Nucleus accumbens (tissue), 56 donors: ENCODE measurements at regions not wholly inside any gene's neighbourhood (a gene's known extent, or its start where the extent isn't known, plus 50 kb on each side); places are given as distances from the start of the nearest gene placed in this dataset.

ENCODE experiments used
- DNase-seq, 56 donors: peaks; one replicate each; lab custom pipeline; 2025; lab: John Stamatoyannopoulos, UW

DNA sequence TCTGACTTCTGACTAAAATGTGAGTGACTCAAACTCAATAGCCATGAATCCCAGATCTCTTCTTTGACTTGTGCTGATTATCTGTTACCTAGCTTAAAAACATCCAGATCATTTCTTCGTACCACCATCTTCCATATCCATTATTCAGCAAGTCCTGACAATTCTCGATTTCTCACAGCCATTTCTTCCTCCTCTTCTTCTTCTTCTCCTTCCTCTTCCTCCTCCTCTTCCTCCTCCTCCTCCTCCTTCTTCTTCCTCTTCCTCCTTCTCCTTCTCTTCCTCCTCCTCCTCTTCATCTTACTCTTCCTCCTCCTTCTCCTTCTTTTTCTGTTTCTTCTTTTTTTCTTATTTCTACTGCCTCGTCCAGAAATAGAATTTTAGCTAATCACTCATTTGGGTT is 77.0 kb upstream of the MAP1B start:
- no peak for DNase-seq

DNA sequence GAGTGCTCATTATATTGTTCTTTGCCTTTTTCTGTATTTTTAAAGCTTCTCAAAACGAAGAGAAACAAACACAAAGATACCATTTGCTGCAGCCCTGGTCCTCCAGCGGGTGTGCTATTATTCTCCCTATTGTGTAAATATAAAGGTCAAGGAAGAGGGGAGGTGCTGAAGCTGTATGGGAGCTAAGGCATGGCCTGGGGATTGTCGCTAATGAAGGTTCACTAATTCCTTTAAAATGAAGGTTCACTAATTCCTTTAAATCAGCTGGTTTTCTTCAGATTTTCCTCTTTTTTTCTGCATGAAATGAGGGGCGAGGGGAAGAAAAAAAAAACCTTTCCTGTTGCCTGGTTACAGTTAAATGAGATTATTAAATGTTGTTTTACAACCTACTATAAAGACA is 74.5 kb upstream of the MAP1B start:
- DNase-seq: no peak

DNA sequence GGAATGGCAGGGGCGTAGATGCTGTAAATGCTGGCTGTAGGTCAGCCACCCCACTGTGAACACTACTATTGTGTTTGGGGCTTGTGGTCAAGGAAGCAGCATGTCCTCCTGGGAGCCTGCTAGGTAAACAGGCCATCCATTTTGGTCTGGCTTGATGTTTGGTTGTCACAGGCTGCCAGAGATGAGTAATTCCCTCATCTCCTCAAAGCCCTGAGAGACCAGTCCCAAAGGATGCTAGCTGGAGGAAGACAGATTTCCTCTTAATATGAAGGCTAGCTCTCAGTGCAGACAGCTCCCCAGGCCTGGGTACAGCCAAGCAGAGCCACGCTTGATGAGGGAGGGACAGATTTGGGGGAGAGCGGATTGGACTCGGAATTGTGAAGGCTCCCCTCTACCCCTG is 72.5 kb upstream of the MAP1B start:
- DNase-seq: no peak

DNA sequence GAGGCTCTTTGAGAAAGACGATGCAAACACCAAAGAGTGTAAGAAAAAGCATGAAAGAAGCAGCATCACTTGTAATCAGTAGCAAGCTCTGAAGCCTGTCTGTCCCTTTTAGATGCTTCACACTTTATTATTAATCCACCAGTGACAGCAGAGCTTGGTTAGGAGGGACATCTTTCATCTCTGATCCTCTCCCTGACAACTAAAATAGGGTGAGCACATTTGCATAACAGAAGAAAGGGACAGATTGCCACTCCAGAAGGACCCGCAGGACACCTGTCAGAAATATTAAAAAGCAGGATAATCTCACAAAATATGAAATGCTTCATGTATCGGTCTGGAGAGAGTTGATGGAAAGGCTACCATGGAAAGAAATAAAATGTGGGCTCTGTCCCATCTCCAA is 71.4 kb upstream of the MAP1B start:
- no peak for DNase-seq

DNA sequence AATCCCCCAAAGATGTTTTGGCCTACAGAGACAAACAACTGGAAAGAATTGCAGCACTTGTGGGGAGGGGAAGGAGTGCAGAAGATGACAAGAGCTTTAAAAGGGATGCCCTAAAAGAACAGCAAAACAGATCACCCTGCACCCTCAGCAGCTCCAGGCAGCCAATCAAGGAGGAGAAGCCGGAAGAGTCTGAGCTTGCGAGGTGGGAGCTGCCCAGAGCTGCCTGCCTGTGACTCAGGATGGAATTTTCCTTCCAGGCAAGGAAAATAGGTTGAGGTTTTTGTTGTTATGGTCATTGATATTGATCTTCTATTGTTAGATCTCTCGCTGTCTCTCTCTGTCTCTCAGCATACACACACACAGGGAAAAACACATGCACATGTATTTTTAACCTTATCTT is 70.3 kb upstream of the MAP1B start:
- DNase-seq: no peak

DNA sequence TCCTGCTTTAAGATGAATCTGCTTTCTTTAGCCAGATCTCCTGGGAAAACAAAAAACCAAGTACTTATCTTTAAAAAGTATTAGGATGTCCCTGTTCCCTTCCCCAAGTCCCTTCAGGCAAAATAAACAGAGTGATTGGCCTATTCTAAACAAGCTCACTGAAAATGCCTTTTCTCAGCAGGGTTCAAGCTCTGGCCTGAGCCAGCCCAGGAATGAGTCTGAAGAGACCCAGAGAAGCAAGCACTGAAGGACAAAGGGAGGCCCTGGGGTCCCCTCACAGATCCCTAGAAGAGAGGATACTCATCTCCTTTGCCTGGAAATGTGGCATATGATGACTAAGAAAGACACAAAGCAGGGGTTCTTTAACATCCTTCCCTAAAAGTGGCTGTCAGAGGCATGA is 66.8 kb upstream of the MAP1B start:
- no peak for DNase-seq

DNA sequence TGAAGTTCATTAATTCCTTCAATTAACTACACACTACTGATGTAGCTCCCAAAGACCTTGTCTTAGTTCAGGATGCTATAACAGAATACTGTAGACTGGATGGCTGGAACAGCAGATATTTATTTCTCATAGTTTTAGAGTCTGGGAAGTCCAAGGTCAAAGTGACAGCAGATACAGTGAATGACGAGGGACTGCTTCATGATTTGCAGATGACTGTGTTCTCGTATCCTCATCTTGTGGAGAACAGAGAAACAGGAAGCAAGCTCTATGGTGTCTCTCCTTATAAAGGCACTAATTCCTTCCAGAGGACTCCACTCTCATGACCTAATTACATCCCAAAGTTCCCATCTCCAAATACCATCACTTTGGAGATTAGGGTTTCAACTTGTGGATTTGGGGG is 65.6 kb upstream of the MAP1B start:
- no peak for DNase-seq

DNA sequence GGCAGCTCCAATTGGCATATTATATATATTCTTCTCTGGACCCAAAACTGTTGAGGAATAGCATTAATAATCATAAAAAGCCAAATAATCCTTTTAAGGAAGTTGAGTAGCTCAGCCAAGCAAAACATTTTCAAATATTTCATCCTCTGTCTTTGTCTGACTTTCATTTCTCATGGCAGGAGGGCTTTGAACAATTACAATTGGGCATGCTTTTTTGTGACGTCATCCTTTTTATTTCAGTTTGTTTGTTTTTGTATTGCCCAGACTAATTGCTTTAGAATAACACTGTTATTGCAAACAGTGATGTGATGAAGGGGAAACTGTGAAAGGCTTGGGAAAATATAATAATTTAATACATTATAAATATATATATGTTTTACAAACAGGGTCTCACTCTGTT is 65.2 kb upstream of the MAP1B start:
- DNase-seq: no peak

DNA sequence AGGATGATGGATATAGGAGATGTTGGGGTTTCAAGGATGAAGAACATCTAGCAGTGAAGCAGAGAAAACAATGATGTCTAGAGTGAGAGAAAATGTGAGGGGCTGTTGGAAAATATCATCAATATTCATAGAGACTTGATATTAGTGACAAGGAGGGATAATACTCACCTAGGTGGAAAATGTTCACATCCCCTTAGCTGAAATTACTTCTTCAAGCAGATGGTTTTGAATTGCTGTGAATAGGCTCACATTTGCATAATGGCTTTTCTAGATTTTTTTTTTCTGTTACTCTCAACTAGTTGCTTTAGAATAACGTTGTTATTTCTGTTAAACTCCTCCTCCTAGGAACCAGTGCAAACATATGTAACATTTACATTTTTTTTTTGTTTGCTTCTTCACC is 61.6 kb upstream of the MAP1B start:
- no peak for DNase-seq

DNA sequence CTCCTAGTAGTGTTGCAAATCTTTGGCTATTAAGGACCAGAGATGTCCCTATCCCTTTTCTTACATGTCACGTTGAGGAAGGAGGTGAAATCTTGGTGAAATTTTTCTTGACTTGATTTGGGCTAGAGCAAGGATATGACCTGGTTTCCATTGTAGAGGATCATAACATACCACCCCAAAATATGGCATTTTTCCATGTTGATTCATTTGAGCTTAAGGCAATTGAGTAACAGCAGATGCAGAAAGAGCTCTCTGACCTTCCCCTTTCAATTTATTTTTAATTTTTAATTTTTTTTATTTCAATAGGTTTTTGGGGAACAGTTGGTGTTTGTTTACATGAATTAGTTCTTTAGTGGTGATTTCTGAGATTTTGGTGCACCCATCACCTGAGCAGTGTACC is 61.2 kb upstream of the MAP1B start:
- no peak for DNase-seq

DNA sequence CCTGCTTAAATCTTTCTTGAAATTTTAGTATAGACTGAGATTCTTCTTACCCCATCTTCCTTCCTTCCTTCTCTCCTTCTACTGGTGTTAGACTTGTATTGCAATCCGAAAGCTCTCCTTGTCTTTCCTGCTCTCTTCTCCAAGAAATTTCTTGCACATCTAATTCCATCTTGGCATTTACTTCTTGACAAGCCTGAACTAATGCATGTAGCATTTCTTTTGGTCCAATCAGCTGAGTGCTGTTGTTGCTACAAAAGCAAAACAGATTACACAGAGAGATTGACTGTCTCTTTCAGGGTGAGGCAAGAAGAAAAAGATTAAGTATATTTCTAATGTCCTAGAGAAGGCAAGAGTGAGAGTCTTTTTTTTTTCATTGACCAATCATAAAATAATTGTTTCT is 51.6 kb upstream of the MAP1B start:
- DNase-seq: no peak
